Hematopoietic multipotent progenitor cell treated with erythropoietin and hydrocortisone succinate and interleukin-3 and kit ligand, for 17 days (in vitro differentiated cells): ENCODE measurements at regions not wholly inside any gene's neighbourhood (a gene's known extent, or its start where the extent isn't known, plus 50 kb on each side); places are given as distances from the start of the nearest gene placed in this dataset.

Source experiments
- DNase-seq: peaks from one replicate; pipeline ENCODE4 v3.0.0-alpha.2; 2015; ENCODE audit warnings: low spot score

- no peak for DNase-seq
Observed at GRCh38 chrY:12981074-12981473, 76.4 kb downstream of the DDX3Y start.

DNA sequence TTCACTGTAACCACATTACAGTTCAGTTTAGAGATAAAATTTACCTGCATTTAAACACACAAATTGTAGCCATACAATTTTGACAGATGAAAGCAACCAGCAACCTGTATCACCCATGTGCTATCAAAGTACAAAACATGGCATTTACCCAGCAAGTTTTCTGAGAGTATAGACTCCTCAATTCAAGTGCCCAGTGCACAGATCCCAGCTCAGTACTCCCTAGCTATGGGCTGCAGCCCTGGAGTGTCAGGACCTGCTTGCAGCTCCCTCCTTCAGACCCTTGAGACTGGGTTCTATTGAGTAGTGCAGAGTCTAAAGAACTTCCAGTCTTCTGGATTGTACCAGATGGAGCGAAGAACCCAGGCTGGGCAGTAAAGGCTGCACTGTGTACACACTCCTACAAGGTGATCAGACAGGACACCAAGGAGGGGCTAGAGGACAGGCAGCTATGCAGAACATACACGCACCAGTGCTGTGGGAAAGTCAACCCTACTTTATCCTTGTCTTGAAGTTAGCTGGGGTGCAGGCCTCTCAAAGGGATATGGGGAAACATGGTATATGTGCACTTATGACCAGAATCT is 77.7 kb downstream of the DDX3Y start:
- no peak for DNase-seq

DNA sequence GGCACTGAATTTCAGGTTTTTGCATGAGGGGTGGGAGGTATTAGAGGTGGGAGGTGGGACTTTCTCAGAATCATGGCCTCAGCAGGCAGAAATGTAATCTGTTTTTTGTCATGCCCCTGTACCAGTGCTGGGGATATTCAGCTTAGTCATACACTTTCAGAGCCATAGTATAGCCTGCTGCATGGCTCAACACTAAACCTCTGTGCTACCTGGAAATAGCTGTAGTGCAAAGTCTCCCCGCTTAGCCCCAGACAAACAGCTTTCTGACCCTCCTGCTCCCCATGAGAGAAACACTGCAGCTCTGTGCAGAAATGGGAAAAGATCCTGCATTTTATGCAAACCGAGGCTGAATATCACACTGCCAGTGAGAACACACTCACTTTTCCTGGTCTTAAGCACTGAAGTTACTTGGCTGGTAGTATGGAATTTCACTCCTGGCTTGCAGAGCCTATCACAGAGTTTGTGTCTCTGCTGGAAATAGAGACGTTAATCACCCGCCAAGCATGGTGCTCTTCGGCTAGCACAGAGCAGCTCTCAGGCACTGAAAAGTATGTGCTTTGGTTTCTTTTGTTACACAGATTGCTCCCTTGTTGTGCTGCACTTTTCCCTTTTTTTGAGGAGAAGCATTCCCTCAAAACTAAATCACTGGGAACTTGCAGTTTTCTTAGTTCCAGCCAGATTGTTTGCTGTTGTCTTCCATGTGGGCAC is 80.1 kb downstream of the DDX3Y start:
- no peak for DNase-seq

DNA sequence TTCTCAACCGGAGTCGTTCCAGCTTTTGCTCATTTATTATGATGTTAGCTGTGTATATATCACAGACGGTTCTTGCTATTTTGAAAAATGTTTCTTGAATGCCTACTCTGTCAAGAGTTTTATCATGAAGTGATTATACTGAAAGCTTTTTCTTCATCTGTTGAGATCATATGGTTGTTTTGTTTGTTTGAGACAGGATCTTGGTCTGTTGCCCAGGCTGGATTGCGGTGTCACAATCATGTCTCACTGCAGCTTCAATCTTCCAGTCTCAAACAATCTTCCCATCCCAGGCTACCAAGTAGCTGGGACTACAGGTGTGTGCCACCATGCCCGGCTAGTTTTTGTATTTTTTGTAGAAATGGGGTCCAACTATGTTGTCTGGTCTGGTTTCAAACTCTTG is 112.8 kb downstream of the DDX3Y start:
- no peak for DNase-seq

- no peak for DNase-seq
Observed at GRCh38 chrY:13019486-13019885, 114.8 kb downstream of the DDX3Y start.

- DNase-seq = no peak
Observed at GRCh38 chrY:13020839-13021238, 116.2 kb downstream of the DDX3Y start.

DNA sequence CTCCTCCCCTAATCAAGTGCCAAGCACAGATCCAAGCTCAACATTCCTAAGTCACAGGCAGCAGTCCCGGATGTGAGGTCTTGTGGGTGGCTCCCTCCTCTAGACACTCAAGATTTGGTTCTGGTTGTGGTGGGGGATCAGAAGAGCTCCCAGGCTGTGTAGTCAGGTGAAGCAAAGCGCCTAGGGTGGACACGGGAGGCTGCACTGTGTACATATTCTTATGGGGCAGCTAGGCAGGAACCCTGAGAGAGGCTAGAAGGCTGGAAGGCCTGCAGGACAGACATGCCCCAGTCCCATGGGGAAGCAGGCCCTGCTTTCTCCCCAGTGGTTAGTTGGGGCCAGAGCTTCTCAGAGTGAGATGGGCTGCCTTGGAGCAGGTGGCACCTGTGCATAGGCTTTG is 118.9 kb downstream of the DDX3Y start:
- no peak for DNase-seq

DNA sequence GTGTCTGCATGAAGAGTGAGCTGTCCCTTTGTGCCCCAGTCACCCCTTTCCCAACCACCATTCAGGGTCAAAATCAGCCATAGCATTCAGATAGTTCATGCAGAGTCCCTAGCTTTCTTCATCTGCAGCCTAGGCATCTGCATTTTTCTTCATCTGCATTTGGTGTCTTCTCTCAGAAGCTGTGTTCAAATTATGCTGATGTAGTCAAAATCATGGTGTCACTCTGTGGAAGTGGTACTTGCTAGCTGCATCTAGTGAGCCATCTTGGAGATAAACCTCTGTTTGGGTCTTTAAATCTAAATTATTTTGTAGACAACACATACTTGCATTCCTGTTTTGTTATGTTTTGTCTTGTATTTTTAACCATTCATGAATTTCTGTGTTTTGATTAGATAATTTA is 119.8 kb downstream of the DDX3Y start:
- no peak for DNase-seq

DNA sequence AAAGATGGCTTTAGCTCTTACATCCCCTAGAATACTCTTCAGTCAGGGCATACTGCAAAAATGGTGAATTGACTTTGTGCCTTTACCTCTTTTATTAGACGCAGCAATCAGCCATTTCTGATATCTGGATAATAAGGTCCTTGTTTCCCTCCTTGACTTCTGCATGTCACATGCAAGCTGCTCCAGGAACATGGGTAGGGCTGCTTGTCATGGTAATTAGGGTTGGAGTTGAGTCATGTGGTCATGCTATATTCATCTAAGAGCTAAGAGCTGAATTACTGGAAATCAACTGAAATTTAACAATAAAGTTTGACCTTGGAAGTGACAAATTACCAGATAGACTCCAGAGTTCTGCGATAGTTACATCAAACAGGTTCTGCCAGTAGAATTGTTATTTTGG is 122.2 kb downstream of the DDX3Y start:
- DNase-seq = no peak

- no peak for DNase-seq
Observed at GRCh38 chrY:13040232-13040631, 135.6 kb downstream of the DDX3Y start.

- no peak for DNase-seq
Observed at GRCh38 chrY:13053501-13053900, 148.8 kb downstream of the DDX3Y start.

DNA sequence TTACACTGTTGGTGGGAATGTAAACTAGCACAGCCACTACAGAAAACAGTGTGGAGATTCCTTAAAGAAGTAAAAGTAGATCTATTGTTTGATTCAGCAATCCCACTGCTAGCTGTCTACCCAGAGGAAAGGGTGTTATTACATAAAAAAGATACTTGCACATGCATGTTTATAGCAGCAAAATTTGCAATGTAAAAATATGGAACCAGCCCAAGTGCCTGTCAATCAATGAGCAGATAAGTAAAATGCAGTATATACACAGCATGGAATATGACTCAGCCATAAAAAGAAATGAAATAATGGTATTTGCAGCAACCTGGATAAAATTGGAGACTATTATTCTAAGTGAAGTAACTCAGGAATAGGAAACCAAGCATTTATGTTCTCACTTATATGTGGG is 161.7 kb downstream of the DDX3Y start:
- DNase-seq = no peak

GRCh38 chrY:13068696-13069095 is 164.0 kb downstream of the DDX3Y start:
- DNase-seq = no peak

DNA sequence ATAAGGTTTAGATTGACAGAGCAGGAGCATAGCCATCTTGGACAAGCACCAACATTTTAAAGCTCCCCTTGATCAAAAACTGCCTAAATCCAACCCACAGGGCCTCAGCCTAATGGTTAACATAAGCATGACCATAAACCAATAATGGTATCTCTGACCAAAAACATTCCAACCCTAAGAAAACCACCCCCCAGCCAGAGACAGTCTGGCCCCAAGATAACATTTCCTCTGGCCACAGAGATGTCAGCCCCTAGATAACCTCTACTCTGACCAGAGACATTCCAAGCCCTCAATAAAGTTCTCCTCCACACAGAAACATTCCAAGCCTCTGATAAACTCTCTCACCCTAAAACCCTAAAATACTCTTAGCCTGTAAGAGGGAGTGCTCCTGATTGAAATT is 164.4 kb downstream of the DDX3Y start:
- DNase-seq = no peak

DNA sequence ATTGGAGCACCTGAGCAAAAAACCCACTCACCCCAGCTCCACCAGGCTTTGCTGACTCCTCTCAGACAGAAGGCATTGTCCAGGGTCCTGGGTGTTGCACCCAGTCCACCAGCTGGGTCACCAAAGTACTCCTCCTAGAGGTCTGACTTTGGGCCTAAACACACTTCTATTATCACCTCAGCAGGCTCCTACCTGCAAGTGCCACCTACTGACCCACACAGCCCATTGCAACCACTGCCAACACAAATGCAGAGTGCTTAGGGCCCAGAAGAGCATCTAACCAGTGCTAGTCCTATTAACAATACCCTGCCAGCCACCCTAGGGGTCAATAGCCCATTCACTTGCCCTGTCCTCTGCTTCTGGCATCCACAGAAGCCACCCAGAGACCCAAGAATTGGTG is 178.1 kb downstream of the DDX3Y start:
- DNase-seq = no peak

DNA sequence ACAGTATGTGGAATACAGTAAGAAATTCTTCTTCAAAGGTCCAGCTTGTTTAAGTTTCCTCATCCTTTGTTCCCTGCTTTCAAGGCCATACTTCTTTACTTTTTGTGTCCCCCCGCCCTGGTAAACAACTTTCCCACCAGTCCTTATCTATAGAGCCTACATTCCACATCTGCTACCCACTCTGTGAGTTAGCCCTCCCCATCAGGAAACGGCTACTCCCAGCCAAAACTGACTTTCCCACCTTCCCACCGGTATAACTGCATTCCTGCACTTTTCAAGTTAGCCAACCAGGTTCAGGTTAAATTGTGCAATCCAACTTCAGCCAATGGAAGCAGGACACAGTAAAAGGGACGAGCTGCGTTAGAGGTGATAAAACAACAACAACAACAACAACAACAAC is 186.9 kb downstream of the DDX3Y start:
- DNase-seq = no peak

GRCh38 chrY:13092986-13093385 is 188.3 kb downstream of the DDX3Y start:
- DNase-seq = no peak

DNA sequence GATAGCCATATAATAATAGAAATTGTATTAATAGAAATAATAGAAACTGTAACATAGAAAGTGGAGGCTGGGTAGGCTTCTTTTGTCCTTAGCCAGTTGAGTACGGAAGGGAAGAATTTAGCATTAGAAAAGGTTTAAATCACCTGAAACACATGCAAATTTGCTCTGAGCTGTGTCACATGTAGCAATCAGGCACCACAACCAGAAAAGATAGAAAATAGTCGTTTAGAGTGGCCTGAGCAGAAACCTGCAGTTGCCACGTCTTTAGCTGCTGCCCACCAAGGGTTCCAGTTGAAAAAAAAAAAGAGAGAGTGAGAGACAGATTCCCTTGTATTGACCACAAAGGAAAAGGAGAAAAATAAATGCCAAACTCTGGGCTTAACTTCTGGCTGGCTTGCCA is 188.8 kb downstream of the DDX3Y start:
- no peak for DNase-seq

GRCh38 chrY:13094411-13094810 is 189.7 kb downstream of the DDX3Y start:
- DNase-seq = no peak

DNA sequence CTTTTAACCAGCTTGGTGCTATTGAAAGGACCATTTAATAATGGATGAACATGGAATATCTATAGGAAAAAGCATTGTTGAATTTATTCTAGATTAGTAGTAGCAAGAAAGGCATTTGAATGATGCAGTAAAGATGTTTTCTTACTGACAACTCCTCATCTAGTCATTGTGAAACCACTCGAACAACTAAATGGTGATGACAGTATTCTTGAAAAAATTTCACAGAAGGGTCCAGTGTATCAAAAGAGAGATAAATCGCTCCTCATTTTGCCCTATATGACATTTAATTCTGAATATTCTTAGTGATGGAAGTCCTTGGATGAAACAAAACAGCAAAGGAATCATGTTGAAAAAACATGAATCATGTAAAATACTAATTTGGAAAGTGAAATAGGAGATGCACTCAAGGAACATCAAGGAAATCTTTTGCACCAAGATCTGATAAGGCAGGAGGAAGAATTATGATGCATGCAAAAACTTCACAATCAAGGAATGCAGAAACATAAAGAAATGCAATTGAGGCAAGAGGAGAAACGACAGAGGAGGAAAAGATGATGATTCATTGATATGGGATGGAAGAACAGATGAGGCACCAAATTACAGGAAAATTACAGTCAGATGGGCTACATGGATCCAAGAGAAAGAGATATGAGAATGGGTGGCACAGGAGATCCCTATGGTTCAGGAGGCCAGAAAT is 190.4 kb downstream of the DDX3Y start:
- no peak for DNase-seq

DNA sequence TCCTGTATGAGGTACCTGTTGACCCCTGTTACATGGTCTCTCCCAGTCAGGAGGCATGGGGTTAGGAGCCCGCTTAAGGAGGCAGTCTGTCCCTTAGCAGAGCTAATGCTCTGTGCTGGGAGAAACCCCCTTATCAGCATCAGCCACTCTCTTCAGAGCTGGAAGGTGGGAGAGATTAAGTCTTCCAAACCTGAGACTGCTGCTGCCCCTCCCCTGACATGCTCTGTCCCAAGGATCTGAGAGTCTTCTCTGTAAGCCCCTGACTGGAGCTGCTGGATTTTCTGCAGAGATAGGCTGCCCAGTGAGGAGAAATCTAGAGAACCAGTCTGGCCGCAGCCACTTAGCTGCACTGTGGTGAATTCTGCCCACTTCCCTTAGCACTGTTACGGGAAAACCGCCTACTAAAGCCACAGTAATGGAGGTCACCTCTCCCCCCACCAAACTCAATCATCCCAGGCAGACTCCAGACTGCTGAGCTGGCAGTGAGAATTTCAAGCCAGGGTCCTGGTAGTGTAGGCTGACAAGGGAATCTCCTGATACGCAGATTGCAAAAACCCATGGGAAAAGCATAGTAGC is 222.3 kb downstream of the DDX3Y start:
- no peak for DNase-seq

- no peak for DNase-seq
Observed at GRCh38 chrY:13127476-13127875, 222.8 kb downstream of the DDX3Y start.

GRCh38 chrY:13149148-13149547 is 244.5 kb downstream of the DDX3Y start:
- DNase-seq = no peak
